ENCODE measurements at regions not wholly inside any gene's neighbourhood (a gene's known extent, or its start where the extent isn't known, plus 50 kb on each side); places are given as distances from the start of the nearest gene placed in this dataset.

- no peak for TF ChIP-seq CTCF (conservative IDR thresholded peaks at IDR 0.05; ENCODE audit: low read depth, low read length)
- TF ChIP-seq CEBPB (IDR thresholded peaks at IDR 0.05; ENCODE audit: low read depth, low read length), result no peak
- no peak for TF ChIP-seq MAFK (IDR thresholded peaks at IDR 0.05; ENCODE audit: low read depth, low read length)
- TF ChIP-seq RCOR1 (IDR thresholded peaks at IDR 0.05; ENCODE audit: insufficient replicate concordance, low read length), result no peak
- no peak for TF ChIP-seq POLR2A (IDR thresholded peaks at IDR 0.05; ENCODE audit: low read depth, low read length)
- TF ChIP-seq SMC3 (IDR thresholded peaks at IDR 0.05; ENCODE audit: low read depth, low read length), result no peak
- TF ChIP-seq RAD21 (IDR thresholded peaks at IDR 0.05; ENCODE audit: low read length), result no peak
- TF ChIP-seq NFE2L2 (IDR thresholded peaks at IDR 0.05; ENCODE audit: low read depth, low read length), result no peak
- no peak for TF ChIP-seq USF2 (IDR thresholded peaks at IDR 0.05; ENCODE audit: low read depth, low read length)
Measured at GRCh38 chr15:93562395-93563123, 473.5 kb upstream of the RGMA start.
